DMS79 (cell line): ENCODE measurements at regions not wholly inside any gene's neighbourhood (a gene's known extent, or its start where the extent isn't known, plus 50 kb on each side); places are given as distances from the start of the nearest gene placed in this dataset.
"Not testable (repeated sequence)": the region's sequence is repeated elsewhere in the genome, so short reads cannot be mapped to it uniquely, and the experiment has no call there.

Experiments used
- DNase-seq: peaks from one replicate; lab custom pipeline; 2025; lab: John Stamatoyannopoulos, UW

DNA sequence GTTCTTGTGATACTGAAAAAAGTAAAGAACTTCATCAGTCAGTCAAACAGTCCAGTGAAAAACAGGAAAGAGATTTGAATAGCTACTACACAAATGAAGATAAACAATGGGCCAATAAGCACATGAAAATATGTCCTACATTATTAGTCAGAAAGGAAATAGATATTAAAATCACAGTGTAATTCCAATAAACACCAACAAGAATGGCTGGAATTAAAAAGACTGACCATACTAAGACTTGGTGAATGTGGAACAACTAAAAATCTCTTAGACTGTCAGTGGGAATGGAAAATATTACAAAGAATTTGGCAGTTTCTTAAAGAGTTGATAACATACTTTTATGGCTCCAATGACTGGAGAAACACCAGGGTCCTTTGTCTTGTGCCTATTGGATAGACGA lies 241.8 kb upstream of the USP24 start:
- no peak for DNase-seq

DNA sequence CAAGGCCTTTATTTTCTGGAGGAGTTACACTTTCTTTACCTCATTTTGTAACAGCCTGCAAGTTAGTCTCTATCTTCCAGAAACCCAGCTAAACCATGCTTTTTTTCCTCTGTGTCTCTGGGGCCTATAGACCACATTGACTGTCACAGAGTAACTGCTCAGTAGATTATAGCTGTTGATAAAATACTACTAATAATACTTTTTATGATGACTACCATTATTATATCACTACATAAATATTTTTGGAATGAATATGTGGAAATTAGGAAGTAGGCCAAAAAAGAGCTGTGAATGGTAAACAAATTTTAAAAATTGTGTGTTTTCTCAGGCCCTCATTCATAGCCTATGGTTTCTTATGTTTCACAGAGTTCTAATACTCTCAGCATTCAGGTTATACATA lies 233.1 kb upstream of the USP24 start:
- no peak for DNase-seq

DNA sequence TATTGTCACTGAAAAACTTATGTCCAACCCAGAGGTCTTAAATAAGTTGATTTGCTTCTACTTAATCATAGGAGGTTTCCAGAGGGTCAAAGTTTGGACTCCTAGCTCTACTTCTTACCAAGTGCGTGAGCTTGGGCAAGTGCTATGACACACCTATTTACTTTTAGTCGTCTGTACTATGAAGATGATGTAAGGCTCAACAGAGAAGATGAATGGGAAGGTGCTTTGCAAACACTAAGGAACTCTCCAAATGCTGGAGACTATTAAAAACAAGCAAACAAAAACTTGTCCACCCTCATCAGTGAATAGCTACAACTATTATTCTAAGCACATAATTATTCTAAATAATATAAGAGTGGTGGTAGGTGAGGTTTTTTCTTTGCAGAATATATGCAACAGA lies 232.3 kb upstream of the USP24 start:
- DNase-seq = no peak

DNA sequence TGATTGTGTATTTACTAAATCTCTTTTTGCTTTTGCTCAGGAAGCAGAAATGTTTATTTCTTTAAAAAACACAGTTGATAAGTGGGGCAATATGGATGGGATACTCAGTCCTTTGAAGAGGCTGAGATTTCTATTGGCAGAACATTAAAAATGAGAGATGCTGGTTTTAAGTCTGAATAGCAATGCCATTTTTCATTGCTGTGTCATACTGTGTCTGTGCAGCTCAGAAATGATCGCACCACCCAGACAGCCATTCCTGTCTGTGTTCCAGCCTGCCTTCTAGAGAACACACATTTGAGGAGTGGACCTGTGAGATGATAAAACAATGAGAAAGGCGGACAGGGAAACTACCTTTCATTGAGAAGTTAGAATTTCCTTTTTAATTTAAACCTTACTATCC lies 231.2 kb upstream of the USP24 start:
- DNase-seq = no peak

DNA sequence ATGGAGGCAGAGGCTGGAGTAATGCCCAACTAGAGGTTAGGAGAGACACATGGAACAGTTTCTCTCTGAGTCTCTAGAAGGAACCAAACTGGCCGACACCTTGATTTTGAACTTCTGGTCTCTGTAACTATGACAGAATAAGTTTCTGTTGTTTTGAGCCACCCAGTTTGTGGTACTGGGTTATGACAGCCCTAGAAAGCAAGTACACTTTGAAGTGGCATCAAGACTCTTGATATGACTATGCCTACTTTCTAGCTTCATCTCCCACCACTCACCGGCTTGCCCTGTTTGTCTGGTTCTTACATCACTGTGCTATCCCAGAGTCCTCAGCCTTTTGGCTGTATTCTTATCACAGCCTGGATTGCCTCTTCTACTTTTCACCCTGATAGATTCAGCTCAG lies 230.3 kb upstream of the USP24 start:
- no peak for DNase-seq

DNA sequence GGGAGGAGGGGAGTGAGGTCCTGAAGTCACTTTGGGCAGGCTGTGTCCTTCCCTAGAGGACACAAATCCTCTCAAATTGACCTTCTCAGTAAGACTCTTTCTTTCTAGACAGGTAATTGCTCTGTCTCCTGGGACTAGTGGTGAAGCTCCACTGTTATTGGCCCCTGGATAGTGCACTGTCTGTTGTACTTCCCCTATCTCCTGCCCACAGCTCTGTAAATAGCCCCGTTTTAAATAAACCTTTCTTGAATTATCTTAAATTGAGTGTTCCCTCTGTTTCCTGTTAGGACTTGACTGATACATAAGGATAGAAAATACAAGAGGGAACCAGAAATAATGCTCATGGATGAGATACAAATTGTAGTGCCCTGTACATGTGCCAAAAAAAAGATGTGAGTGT lies 229.5 kb upstream of the USP24 start:
- DNase-seq = no peak

DNA sequence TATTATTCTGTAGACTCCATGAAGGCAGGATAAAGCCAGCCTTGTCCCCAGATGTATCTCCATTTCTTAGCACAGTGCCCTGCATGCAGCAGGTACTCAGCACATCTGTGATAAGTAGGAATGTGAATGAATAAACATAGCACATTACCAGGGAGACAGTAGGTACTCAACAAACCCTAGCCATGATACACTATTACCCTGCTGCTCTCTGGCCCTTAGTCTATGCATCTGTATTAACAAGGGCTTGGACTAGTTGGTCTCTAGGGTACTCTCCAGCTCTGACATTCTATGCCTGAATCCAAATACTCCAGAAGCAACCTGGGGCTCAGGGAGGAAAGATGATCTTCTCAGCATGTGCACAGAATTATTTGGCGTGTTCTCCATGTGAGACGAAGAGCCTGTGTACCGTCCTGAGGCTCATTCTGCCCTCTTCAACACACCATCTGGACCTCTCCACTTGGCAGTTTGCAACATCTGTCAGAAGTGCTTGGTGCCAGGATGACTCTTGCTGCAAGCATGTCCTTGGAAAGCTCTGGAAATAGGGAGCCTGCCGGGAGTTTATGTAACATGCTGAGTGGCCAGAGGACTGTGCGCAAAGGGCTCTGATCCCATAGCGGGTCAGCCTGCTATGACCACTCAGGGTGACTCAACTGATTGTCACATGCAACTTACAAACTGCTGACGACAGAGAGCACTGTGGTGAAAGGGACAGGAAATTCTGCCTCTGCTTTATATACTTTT lies 228.2 kb upstream of the USP24 start:
- peak; percentile 54 for DNase-seq

DNA sequence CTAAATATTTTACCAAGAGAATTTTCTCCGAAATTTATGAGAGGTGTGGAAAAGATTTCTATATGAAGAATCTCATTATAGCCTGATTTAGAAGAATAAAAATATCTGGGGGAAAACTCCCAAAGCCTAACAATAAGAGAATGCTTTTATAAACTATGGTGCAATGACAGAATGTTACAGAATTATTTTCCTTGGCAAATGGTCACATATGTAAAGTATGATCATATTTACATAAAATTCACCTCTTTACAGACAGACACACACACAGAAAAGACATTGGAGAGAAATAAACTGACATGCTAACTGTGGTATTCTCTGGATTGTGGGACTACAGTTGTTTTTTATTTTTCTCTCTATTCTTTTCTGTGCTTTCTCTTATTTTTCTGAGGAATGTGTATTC lies 226.3 kb upstream of the USP24 start:
- no peak for DNase-seq

DNA sequence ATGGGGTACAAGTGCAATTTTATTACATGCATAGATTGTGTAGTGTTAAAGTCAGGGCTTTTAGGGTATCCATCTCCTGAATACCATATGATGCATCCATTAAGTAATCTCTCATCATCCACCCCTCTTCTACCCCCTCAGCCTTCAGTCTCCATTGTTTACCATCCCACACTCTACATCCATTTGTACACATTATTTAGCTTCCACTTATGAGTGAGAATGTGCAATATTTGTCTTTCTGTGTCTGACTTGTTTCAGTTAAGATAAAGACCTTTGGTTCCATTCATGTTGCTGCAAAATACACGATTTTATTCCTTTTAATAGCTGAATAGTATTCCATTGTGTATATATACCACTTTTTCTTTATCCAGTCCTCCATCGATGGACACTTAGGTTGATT lies 222.5 kb upstream of the USP24 start:
- DNase-seq = no peak

DNA sequence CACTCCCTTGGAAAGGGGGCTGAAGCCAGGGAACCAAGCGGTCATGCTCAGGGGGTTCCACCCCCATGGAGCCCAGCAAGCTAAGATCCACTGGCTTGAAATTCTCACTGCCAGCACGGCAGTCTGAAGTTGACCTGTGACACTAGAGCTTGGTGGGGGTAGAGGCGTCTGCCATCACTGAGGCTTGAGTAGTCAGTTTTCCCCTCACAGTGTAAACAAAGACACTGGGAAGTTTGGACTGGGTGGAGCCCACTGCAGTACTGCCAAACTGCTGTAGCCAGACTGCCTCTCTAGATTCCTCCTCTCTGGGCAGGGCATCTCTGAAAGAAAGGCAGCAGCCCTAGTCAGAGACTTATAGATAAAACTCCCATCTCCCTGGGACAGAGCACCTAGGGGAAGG lies 215.6 kb upstream of the USP24 start:
- DNase-seq = not testable (repeated sequence)

DNA sequence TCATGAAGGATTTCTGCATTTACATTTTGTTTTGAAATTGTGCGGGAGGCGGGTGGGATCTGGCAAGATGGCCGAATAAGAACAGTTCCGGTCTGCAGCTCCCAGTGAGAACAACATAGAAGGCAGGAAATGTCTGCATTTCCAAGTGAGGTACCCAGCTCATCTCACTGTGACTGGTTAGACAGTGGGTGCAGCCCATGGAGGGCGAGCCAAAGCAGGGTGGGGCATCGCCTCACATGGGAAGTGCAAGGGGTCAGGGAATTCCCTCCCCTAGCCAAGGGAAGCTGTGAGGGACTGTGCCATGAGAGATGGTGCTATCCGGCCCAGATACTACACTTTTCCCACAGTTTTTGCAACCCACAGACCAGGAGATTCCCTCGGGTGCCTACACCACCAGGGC lies 215.0 kb upstream of the USP24 start:
- not testable (repeated sequence) for DNase-seq

DNA sequence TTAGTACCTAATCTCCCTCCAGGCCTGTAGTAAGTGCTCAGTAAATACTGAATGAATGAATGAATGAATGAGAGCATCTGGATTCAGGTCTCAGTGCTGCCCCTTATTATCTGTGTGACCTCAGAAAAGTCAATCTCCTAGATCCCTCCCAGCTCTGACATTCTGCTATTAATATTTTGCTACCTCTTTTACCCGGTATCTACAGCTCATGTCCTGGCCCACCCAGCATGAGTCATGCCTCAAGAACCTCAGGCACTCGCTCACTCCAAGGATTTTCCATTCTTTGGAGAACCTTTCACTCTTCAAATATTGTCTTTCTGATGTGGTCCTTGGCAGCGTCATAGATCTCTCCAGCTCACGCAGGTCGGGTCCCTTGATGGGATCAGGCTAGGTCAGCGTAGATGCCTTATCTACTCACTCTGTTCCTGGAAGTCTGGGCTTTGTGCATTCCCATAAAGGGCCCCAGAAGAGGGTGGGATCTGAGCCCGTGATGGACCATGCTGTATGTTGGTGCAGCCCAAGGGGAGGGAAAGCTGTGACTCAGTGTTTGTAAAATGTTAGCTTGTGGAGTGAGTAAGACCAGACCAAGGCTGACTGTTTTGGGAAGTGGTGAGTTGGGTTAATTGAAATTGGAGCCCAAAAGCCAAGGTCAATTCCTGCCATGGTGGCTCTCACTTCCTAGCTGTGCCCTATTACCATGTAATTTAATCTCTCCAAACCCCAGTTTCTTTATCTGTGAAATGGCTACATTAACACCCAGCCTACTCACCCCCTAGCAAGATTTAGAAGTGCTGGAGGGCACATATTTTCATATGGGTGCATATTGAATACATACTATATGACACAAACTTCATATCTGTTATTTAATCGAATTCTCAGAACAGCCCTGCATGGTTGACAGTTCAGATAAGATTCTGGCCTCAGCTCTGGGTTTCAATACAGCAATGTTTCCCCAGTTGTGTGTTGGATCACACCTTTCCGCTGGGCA lies 214.1 kb upstream of the USP24 start:
- DNase-seq = no peak

DNA sequence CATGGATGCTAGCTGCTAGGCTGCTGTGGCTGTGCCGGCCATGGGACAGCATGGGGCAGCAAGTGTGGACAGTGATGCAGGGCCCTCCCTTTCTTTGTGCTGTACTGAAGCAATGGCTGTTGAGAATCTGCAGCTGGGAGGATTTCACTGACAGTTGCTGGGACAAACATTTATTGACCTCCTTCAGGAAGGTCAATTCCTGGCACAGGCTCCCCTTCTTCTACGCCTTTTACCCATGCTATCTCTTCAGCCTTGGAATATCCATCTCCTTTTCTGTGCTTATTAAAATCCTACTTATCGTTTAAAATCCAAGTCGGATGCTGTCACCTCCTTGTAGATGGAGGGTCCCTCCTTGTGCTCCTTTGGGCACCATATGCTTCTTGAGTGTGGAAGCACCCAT lies 213.1 kb upstream of the USP24 start:
- DNase-seq = no peak

DNA sequence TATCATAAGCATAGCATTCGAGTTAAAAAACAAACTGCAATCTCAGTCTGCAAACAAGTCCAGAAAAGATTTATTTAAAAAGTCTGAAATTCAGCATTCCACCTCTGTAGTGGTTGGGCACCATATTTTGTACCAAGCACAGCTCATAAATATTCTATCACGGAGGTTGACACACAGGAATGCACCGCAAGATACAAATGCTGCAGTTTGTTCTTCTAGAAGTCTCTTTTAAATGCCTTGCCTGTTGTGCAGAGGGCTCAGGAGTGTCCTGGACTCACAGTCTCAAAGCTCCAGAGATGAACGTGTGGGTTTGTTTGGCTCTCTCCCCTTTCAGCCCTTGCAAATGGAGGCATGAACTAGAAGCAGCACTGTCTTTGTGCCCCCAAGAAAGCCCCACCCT lies 212.4 kb upstream of the USP24 start:
- no peak for DNase-seq

DNA sequence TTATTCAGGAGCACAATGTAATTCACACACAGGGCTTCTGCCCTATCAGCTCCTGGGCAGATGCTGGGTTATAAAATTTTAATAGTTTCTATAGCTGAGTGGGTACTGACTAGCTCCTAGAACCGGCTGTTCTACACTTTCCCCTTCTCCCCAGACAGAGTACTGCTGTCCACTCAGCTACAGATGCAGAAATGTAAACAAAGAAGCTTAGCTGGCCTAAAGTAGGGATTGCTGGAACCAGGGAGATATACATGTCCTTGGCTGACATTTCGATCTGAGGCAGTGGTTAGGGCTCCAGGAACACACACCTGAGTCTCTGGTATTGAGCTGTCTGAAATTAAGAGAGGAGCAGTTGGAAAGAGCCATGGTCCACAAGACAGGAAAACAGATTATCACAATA lies 211.5 kb upstream of the USP24 start:
- no peak for DNase-seq

DNA sequence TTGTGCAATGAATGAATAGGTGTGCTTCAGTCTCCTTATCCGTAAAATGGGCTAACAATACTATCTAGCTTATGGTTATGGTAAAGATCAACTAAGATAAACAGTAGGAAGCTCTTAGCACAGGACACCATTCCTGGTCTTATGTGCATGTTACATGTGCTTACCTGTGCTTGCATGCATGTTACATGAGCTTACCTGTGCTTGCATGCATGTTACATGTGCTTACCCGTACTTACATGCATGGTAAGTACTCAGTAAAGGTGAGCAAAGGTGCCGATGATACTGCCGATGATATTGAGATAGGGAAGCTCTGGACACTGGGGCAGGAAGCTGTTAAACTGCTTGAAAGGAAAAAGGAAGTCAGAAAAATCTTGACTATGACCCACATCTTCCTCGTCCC lies 211.0 kb upstream of the USP24 start:
- DNase-seq = no peak

DNA sequence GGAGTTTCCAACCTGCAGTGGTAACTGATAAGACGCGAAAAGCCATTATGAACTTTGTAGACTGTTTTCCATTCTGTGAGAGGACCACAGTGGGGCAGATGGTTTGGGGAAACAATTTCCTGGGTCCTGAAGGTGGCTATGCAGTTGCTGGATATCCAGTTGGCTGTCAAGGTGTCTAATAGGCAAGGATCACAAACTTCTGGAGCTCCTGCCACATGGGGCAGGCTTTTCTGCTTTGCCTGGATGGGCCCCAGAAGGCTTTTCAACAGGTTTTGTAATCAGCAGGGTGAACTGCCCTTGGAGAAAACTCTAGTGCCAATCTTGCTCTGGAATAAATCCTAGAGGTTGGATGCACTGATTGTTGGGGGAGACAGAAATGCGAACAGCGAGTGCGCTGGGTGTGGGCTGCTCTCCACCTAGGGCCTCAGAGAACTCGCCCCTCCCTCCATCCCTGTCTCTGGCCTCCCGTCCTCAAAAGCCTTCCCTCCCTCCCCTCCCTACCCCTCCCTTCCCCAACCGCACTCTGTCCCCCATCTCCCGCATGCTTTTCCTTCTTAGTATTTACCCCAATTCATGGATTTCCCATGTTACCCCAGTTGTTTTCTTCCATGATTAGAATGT lies 210.3 kb upstream of the USP24 start:
- DNase-seq = no peak

DNA sequence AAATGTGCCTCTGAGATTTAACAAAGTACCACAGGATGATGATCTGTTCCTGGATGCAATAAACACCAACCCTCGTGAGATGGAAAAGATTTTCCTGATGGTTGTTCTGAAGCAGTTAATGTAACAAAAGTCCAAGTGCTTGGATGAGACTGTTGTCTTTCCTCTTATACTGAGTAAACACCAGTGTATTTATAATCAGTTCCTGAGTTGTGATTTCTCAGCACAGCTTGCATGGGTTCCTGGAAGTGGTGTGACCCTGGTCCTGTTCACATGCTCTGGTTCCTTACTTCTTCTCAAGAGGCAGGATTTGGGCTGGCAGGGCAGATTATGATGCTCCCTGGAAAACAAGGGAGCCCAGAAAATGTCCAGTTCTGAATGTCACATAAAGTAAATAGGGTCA lies 208.2 kb upstream of the USP24 start:
- no peak for DNase-seq

DNA sequence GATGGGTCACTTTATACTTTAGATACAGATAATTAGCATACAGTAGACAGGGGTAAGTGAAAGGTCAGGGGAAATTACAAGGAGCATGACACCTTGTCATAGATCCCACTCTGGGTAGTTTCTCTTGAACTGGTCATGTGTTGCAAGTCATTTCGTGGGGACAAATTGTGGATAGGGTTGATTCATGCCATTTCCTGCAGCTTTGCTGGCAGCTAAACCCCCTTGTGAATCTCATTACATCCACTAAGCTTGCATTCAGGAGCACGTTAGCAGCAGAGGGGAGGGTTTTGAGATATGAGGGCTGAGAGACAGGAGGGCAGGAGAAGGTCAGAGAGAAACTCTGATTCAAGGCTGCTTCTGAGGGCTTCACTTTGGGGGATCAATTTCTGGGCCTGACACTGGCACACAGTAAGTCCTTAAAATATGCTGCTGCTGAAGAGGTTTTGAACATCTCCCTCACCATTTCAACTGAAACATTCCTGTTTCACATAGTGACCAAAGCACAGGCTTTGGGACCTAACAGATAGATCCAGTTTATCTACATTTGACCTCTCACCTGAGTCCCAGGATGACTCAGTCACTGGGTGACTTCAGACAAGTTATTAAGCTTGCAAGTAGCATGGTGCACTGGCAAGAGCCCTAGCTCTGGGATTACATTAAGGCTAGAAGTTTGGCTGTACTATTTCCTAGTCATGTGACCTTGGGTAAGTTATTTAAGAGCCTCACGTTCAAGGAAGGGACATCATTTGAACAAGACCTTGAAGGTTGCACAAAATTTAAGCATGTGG lies 206.0 kb upstream of the USP24 start:
- DNase-seq = no peak

DNA sequence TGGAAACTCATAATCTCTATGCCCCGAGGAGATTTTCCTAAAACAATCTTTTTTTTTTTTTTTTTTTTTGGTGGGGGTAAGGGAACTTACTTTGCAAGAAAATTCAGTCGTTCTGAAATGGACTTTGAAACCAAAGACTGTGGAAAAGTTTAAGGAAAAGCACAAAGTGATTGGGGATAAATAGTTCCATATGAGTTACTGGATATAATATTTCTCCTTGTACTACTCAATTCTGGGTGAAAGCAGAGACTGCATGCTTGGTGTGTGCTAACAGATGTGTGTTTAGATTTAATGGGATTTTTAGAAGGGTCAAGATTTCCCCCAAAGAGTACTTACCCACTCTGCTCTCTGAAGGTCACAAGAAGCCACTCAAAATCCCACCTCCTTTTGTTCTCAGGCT lies 204.9 kb upstream of the USP24 start:
- no peak for DNase-seq

DNA sequence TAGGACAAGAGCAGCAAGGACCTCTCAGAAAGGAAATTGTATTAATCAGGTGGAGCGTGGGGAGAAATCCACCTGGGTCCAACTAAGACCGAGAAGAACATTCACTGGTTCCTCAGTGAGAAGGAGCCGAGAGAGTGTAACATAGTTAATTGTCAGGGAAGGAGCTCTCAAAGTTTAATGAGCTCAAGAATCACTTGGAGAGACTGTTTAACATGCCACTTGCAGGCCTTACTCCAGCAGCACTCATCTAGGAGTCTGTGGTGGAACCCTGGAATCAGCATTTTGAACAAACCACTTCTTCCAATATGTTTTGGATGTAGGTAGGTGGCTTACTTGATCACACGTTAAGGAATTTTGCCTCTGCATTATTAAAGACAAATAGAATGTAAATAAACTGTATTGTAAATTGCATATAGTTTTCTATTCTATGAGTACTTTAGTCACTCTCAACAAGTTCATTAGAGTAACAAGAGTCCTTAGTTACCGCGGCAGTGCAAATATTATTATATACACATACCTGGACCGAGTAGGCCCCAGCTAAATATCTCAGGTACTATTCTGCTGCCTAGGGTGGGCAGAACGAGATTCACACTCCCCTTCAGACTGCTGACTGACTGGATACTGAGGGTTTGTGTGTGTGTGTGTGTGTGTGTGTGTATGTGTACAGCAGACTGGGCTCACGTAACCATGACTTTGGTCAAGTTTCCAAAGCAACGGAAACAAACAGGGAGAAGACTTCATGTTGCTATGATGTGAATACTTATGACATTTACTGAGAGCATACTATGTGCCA lies 203.2 kb upstream of the USP24 start:
- peak; percentile 68 for DNase-seq
